ENCODE measurements at regions not wholly inside any gene's neighbourhood (a gene's known extent, or its start where the extent isn't known, plus 50 kb on each side); places are given as distances from the start of the nearest gene placed in this dataset.

DNA sequence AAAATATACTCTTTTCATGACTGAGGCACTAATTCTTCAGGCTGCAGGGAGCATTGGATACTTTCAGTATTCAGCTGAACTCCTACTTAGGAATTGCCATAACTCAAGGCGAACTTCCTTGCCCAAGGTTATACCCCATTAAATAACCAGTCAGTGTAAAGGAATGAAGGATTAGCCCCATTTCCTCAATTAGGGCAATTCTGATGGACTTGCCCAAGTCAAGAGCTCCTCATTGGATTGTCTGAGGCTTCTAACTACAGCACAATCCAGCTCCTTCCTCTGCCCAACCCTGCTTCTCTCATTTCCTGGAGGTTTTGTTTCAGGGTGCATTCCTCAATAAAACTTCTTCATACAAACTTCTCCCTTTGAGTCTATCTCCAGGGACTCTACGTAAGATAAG, 329.2 kb downstream of the LIG4 start:
- 41 to 88% methylated on average over 2 of the region's 2 CpGs for WGBS, 2 donors
- Histone ChIP-seq H3K36me3 (ENCODE audit: control insufficient read depth in 4 of 4, insufficient read depth in 4 of 4, low read length in 4 of 4) (no peaks in the 10 kb centered on the region), H3K4me1 (ENCODE audit: control insufficient read depth in 5 of 5, insufficient read depth in 5 of 5, low read length in 5 of 5) (no peaks in the 10 kb centered on the region), H3K27me3 (ENCODE audit: control insufficient read depth in 3 of 3, insufficient read depth in 3 of 3, low read length in 2 of 3) (no peaks in the 10 kb centered on the region), H3K4me3 (no peak overlapping the region), H3K9me3 (ENCODE audit: control insufficient read depth in 4 of 4, insufficient read depth in 3 of 4, low read length in 3 of 4) (peaks cover 0 to 11% (median 4%) of the 10 kb centered on the region in 4 donors), H3K27ac (ENCODE audit: low read depth in 1 of 2, low read length in 1 of 2) (no peak overlapping the region), H3K9ac (ENCODE audit: insufficient read depth in 1 of 2, low read length in 2 of 2) (no peak overlapping the region)
- DNase-seq (no peak), ATAC-seq (ENCODE audit: insufficient read depth, low FRiP score) (no peak)
- TF ChIP-seq, protein P1, sequence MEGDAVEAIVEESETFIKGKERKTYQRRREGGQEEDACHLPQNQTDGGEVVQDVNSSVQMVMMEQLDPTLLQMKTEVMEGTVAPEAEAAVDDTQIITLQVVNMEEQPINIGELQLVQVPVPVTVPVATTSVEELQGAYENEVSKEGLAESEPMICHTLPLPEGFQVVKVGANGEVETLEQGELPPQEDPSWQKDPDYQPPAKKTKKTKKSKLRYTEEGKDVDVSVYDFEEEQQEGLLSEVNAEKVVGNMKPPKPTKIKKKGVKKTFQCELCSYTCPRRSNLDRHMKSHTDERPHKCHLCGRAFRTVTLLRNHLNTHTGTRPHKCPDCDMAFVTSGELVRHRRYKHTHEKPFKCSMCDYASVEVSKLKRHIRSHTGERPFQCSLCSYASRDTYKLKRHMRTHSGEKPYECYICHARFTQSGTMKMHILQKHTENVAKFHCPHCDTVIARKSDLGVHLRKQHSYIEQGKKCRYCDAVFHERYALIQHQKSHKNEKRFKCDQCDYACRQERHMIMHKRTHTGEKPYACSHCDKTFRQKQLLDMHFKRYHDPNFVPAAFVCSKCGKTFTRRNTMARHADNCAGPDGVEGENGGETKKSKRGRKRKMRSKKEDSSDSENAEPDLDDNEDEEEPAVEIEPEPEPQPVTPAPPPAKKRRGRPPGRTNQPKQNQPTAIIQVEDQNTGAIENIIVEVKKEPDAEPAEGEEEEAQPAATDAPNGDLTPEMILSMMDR (IDR thresholded peaks at IDR 0.05; ENCODE audit: control extremely low read depth, extremely low read depth): no peak

DNA sequence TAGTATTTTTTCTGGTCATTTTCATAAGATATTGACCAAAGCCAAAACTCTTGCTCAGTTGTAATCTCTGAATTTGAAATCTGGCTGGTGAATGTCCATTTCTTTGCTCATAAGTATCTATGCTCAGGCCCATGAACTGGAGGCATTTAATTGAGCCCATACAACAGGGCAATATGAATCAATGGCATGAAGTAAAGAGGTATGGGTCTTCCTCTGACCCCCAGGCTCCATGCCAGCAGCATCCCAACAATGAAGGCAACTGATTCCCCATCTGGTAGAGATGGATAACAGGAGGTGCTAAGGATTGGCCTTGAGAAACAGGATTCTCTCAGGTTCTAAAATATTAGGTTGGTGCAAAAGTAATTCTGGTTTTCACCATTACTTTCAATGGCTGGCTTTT, 330.8 kb downstream of the LIG4 start:
- TF ChIP-seq, protein P1 (IDR thresholded peaks at IDR 0.05; ENCODE audit: control extremely low read depth, extremely low read depth): no peak
- no peak overlapping the region for H3K9ac ChIP-seq (ENCODE audit: insufficient read depth in 1 of 2, low read length in 2 of 2)
- ATAC-seq (ENCODE audit: insufficient read depth, low FRiP score) (no peak), DNase-seq (no peak)
- no peak overlapping the region for H3K4me3 ChIP-seq
- H3K9me3 ChIP-seq (ENCODE audit: control insufficient read depth in 4 of 4, insufficient read depth in 3 of 4, low read length in 3 of 4): peaks cover 0 to 11% (median 4%) of the 10 kb centered on the region in 4 donors
- no peaks in the 10 kb centered on the region for H3K36me3 ChIP-seq (ENCODE audit: control insufficient read depth in 4 of 4, insufficient read depth in 4 of 4, low read length in 4 of 4)
- H3K4me1 ChIP-seq (ENCODE audit: control insufficient read depth in 5 of 5, insufficient read depth in 5 of 5, low read length in 5 of 5): no peaks in the 10 kb centered on the region
- H3K27ac ChIP-seq (ENCODE audit: low read depth in 1 of 2, low read length in 1 of 2): no peak overlapping the region
- no peaks in the 10 kb centered on the region for H3K27me3 ChIP-seq (ENCODE audit: control insufficient read depth in 3 of 3, insufficient read depth in 3 of 3, low read length in 2 of 3)

DNA sequence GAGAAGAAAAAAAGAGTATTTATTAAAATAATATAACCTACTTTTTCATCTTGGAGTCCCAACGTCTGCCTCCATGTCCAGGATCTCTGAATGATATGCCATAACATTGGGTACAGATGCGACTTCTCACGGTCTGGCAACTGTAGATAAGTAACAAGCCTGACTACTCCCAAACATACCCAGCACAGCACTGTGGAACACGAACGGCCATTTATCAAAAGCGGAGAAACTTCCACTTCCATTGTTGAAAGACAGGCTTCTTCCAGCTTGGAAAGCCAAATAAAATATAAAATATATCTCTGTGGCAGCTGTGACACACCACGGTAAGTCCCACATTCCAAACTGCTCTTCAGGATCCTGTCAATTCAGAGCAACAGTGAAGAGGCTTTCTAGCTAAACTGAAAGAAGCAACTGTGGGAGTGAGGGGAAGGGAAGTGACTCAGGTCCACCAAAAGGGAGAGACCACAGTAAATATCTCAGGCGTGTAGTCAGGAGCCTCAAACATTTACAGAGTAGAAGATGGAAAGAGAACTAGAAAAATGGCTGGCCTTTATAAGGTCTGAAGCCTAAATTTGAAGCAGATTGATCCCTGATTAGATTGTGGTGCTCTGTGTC, 331.7 kb downstream of the LIG4 start:
- no peaks in the 10 kb centered on the region for H3K27me3 ChIP-seq (ENCODE audit: control insufficient read depth in 3 of 3, insufficient read depth in 3 of 3, low read length in 2 of 3)
- ATAC-seq (ENCODE audit: insufficient read depth, low FRiP score): no peak
- peaks cover 0 to 9% (median 4%) of the 10 kb centered on the region in 4 donors for H3K9me3 ChIP-seq (ENCODE audit: control insufficient read depth in 4 of 4, insufficient read depth in 3 of 4, low read length in 3 of 4)
- no peak overlapping the region for H3K9ac ChIP-seq (ENCODE audit: insufficient read depth in 1 of 2, low read length in 2 of 2)
- TF ChIP-seq, protein P1 (IDR thresholded peaks at IDR 0.05; ENCODE audit: control extremely low read depth, extremely low read depth): no peak
- no peak overlapping the region for H3K4me3 ChIP-seq
- no peak for DNase-seq
- H3K4me1 ChIP-seq (ENCODE audit: control insufficient read depth in 5 of 5, insufficient read depth in 5 of 5, low read length in 5 of 5): no peaks in the 10 kb centered on the region
- H3K36me3 ChIP-seq (ENCODE audit: control insufficient read depth in 4 of 4, insufficient read depth in 4 of 4, low read length in 4 of 4): no peaks in the 10 kb centered on the region
- WGBS, 2 donors: 70 to 78% methylated on average over 8 of the region's 8 CpGs
- H3K27ac ChIP-seq (ENCODE audit: low read depth in 1 of 2, low read length in 1 of 2): no peak overlapping the region

Measured in lung (tissue), 11 donors.